ENCODE measurements at regions not wholly inside any gene's neighbourhood (a gene's known extent, or its start where the extent isn't known, plus 50 kb on each side); places are given as distances from the start of the nearest gene placed in this dataset.

GRCh38 chr3:118332699-118333098, 701.9 kb downstream of the IGSF11 start:
- no peak overlapping the region for H3K9ac ChIP-seq (ENCODE audit: low read depth, low read length)
- H3K9me3 ChIP-seq (ENCODE audit: insufficient read depth, low read depth, low read length): peaks cover 40% of the 10 kb centered on the region
- no peaks in the 10 kb centered on the region for H3K27me3 ChIP-seq (ENCODE audit: insufficient read depth, low read length)
- no peaks in the 10 kb centered on the region for H3K4me1 ChIP-seq (ENCODE audit: insufficient read depth, low read length)
- no peak overlapping the region for H3K27ac ChIP-seq (ENCODE audit: low read length)
- no peaks in the 10 kb centered on the region for H3K36me3 ChIP-seq (ENCODE audit: insufficient read depth, low read depth, low read length)
- H3K4me3 ChIP-seq (ENCODE audit: low read length): no peak overlapping the region

- Histone ChIP-seq H3K9ac (ENCODE audit: low read depth, low read length) (no peak overlapping the region), H3K36me3 (ENCODE audit: insufficient read depth, low read depth, low read length) (no peaks in the 10 kb centered on the region), H3K4me1 (ENCODE audit: insufficient read depth, low read length) (no peaks in the 10 kb centered on the region), H3K27ac (ENCODE audit: low read length) (no peak overlapping the region), H3K27me3 (ENCODE audit: insufficient read depth, low read length) (no peaks in the 10 kb centered on the region), H3K4me3 (ENCODE audit: low read length) (no peak overlapping the region), H3K9me3 (ENCODE audit: insufficient read depth, low read depth, low read length) (peaks cover 25% of the 10 kb centered on the region)
Observed at GRCh38 chr3:118337649-118338048, 697.0 kb downstream of the IGSF11 start.

- Histone ChIP-seq H3K9ac (ENCODE audit: low read depth, low read length) (no peak overlapping the region), H3K36me3 (ENCODE audit: insufficient read depth, low read depth, low read length) (no peaks in the 10 kb centered on the region), H3K27me3 (ENCODE audit: insufficient read depth, low read length) (no peaks in the 10 kb centered on the region), H3K9me3 (ENCODE audit: insufficient read depth, low read depth, low read length) (peaks cover 3% of the 10 kb centered on the region; the same call in 1 of the 2 replicates), H3K4me3 (ENCODE audit: low read length) (no peak overlapping the region), H3K4me1 (ENCODE audit: insufficient read depth, low read length) (no peaks in the 10 kb centered on the region), H3K27ac (ENCODE audit: low read length) (no peak overlapping the region)
Observed at GRCh38 chr3:118347396-118348168, 687.1 kb downstream of the IGSF11 start.

GRCh38 chr3:118348169-118348557, 686.5 kb downstream of the IGSF11 start:
- H3K9ac ChIP-seq (ENCODE audit: low read depth, low read length): no peak overlapping the region
- no peaks in the 10 kb centered on the region for H3K4me1 ChIP-seq (ENCODE audit: insufficient read depth, low read length)
- no peak overlapping the region for H3K4me3 ChIP-seq (ENCODE audit: low read length)
- H3K9me3 ChIP-seq (ENCODE audit: insufficient read depth, low read depth, low read length): peaks cover 8% of the 10 kb centered on the region
- H3K27ac ChIP-seq (ENCODE audit: low read length): no peak overlapping the region
- no peaks in the 10 kb centered on the region for H3K27me3 ChIP-seq (ENCODE audit: insufficient read depth, low read length)
- no peaks in the 10 kb centered on the region for H3K36me3 ChIP-seq (ENCODE audit: insufficient read depth, low read depth, low read length)

GRCh38 chr3:118354556-118354955, 680.1 kb downstream of the IGSF11 start:
- no peak overlapping the region for H3K9ac ChIP-seq (ENCODE audit: low read depth, low read length)
- no peak overlapping the region for H3K27ac ChIP-seq (ENCODE audit: low read length)
- H3K9me3 ChIP-seq (ENCODE audit: insufficient read depth, low read depth, low read length): peaks cover 62% of the 10 kb centered on the region
- no peaks in the 10 kb centered on the region for H3K4me1 ChIP-seq (ENCODE audit: insufficient read depth, low read length)
- H3K27me3 ChIP-seq (ENCODE audit: insufficient read depth, low read length): no peaks in the 10 kb centered on the region
- H3K4me3 ChIP-seq (ENCODE audit: low read length): no peak overlapping the region
- H3K36me3 ChIP-seq (ENCODE audit: insufficient read depth, low read depth, low read length): no peaks in the 10 kb centered on the region

GRCh38 chr3:118369892-118370491, 664.7 kb downstream of the IGSF11 start:
- peaks cover 24% of the 10 kb centered on the region for H3K9me3 ChIP-seq (ENCODE audit: insufficient read depth, low read depth, low read length)
- H3K27me3 ChIP-seq (ENCODE audit: insufficient read depth, low read length): no peaks in the 10 kb centered on the region
- no peaks in the 10 kb centered on the region for H3K4me1 ChIP-seq (ENCODE audit: insufficient read depth, low read length)
- no peaks in the 10 kb centered on the region for H3K36me3 ChIP-seq (ENCODE audit: insufficient read depth, low read depth, low read length)
- no peak overlapping the region for H3K9ac ChIP-seq (ENCODE audit: low read depth, low read length)
- no peak overlapping the region for H3K4me3 ChIP-seq (ENCODE audit: low read length)
- H3K27ac ChIP-seq (ENCODE audit: low read length): no peak overlapping the region

GRCh38 chr3:118380576-118380975, 654.1 kb downstream of the IGSF11 start:
- Histone ChIP-seq H3K27me3 (ENCODE audit: insufficient read depth, low read length) (no peaks in the 10 kb centered on the region), H3K27ac (ENCODE audit: low read length) (no peak overlapping the region), H3K9ac (ENCODE audit: low read depth, low read length) (no peak overlapping the region), H3K9me3 (ENCODE audit: insufficient read depth, low read depth, low read length) (no peaks in the 10 kb centered on the region), H3K4me3 (ENCODE audit: low read length) (no peak overlapping the region), H3K36me3 (ENCODE audit: insufficient read depth, low read depth, low read length) (no peaks in the 10 kb centered on the region), H3K4me1 (ENCODE audit: insufficient read depth, low read length) (no peaks in the 10 kb centered on the region)

GRCh38 chr3:118396491-118396890, 638.2 kb downstream of the IGSF11 start:
- H3K27me3 ChIP-seq (ENCODE audit: insufficient read depth, low read length): no peaks in the 10 kb centered on the region
- no peak overlapping the region for H3K4me3 ChIP-seq (ENCODE audit: low read length)
- no peaks in the 10 kb centered on the region for H3K9me3 ChIP-seq (ENCODE audit: insufficient read depth, low read depth, low read length)
- H3K9ac ChIP-seq (ENCODE audit: low read depth, low read length): no peak overlapping the region
- H3K36me3 ChIP-seq (ENCODE audit: insufficient read depth, low read depth, low read length): no peaks in the 10 kb centered on the region
- no peaks in the 10 kb centered on the region for H3K4me1 ChIP-seq (ENCODE audit: insufficient read depth, low read length)
- H3K27ac ChIP-seq (ENCODE audit: low read length): no peak overlapping the region

GRCh38 chr3:118400086-118400485, 634.6 kb downstream of the IGSF11 start:
- Histone ChIP-seq H3K36me3 (ENCODE audit: insufficient read depth, low read depth, low read length) (no peaks in the 10 kb centered on the region), H3K4me1 (ENCODE audit: insufficient read depth, low read length) (no peaks in the 10 kb centered on the region), H3K4me3 (ENCODE audit: low read length) (no peak overlapping the region), H3K27me3 (ENCODE audit: insufficient read depth, low read length) (no peaks in the 10 kb centered on the region), H3K9ac (ENCODE audit: low read depth, low read length) (no peak overlapping the region), H3K27ac (ENCODE audit: low read length) (no peak overlapping the region), H3K9me3 (ENCODE audit: insufficient read depth, low read depth, low read length) (no peaks in the 10 kb centered on the region)

- H3K27me3 ChIP-seq (ENCODE audit: insufficient read depth, low read length): no peaks in the 10 kb centered on the region
- H3K27ac ChIP-seq (ENCODE audit: low read length): no peak overlapping the region
- H3K9me3 ChIP-seq (ENCODE audit: insufficient read depth, low read depth, low read length): no peaks in the 10 kb centered on the region
- no peaks in the 10 kb centered on the region for H3K4me1 ChIP-seq (ENCODE audit: insufficient read depth, low read length)
- no peaks in the 10 kb centered on the region for H3K36me3 ChIP-seq (ENCODE audit: insufficient read depth, low read depth, low read length)
- H3K4me3 ChIP-seq (ENCODE audit: low read length): no peak overlapping the region
- no peak overlapping the region for H3K9ac ChIP-seq (ENCODE audit: low read depth, low read length)
Observed at GRCh38 chr3:118400886-118401285, 633.8 kb downstream of the IGSF11 start.

GRCh38 chr3:118401887-118402286, 632.8 kb downstream of the IGSF11 start:
- Histone ChIP-seq H3K27me3 (ENCODE audit: insufficient read depth, low read length) (no peaks in the 10 kb centered on the region), H3K36me3 (ENCODE audit: insufficient read depth, low read depth, low read length) (no peaks in the 10 kb centered on the region)

GRCh38 chr3:118402971-118403370, 631.7 kb downstream of the IGSF11 start:
- Histone ChIP-seq H3K27me3 (ENCODE audit: insufficient read depth, low read length) (no peaks in the 10 kb centered on the region), H3K36me3 (ENCODE audit: insufficient read depth, low read depth, low read length) (no peaks in the 10 kb centered on the region), H3K4me3 (ENCODE audit: low read length) (no peak overlapping the region), H3K27ac (ENCODE audit: low read length) (no peak overlapping the region), H3K4me1 (ENCODE audit: insufficient read depth, low read length) (no peaks in the 10 kb centered on the region), H3K9me3 (ENCODE audit: insufficient read depth, low read depth, low read length) (no peaks in the 10 kb centered on the region), H3K9ac (ENCODE audit: low read depth, low read length) (no peak overlapping the region)

More at GRCh38 chr3:118401887-118402286, 632.8 kb downstream of the IGSF11 start:
- no peak overlapping the region for H3K9ac ChIP-seq (ENCODE audit: low read depth, low read length)
- H3K4me1 ChIP-seq (ENCODE audit: insufficient read depth, low read length): no peaks in the 10 kb centered on the region
- H3K27ac ChIP-seq (ENCODE audit: low read length): no peak overlapping the region
- no peaks in the 10 kb centered on the region for H3K9me3 ChIP-seq (ENCODE audit: insufficient read depth, low read depth, low read length)
- no peak overlapping the region for H3K4me3 ChIP-seq (ENCODE audit: low read length)

Data from iPS-20b (cell line).